ENCODE measurements at regions not wholly inside any gene's neighbourhood (a gene's known extent, or its start where the extent isn't known, plus 50 kb on each side); places are given as distances from the start of the nearest gene placed in this dataset.
"Not testable (repeated sequence)": the region's sequence is repeated elsewhere in the genome, so short reads cannot be mapped to it uniquely, and the experiment has no call there.

DNA sequence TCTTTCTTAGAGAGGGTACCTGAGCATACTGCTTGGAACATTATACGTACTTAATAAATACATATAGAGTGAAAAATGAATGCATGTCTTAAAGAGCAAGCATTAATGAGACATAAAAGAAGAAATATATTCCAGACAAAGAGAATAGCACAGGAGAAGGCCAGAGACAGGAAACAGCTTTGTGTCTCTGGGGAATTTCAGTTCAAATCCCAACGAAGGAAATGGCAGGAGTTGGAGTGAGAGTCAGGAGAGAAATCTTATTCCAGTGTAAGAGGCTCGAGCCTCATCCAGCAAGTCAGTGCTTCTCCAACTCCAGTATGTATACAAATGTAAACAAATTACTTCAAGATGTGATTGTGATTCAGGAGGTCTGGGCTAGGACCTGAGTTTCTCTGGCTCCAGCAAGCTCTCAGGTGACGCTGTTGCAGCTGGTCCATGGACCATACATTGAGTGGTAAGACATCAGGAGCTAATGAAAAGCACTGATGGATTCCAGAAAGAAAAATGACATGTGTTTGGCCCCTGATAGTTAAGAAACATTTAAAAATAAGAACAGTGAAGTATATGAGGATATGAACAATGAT is 108.2 kb downstream of the RAP2A start:
- Histone ChIP-seq H3K18ac (ENCODE audit: low read length) (no peak overlapping the region), H3K79me2 (ENCODE audit: control insufficient read depth, insufficient read depth, low read length) (no peaks in the 10 kb centered on the region), H3K4me1 (ENCODE audit: control insufficient read depth, low read depth, low read length) (no peaks in the 10 kb centered on the region), H2BK5ac (ENCODE audit: low read length) (no peak overlapping the region), H3K56ac (ENCODE audit: low read length) (no peak overlapping the region), H2BK15ac (replicated peaks; ENCODE audit: low read depth) (no peak overlapping the region), H3K23ac (ENCODE audit: low read length) (no peak overlapping the region), H3K9ac (ENCODE audit: low read length) (no peak overlapping the region), H3K79me1 (ENCODE audit: low read length) (no peaks in the 10 kb centered on the region), H3K4me2 (ENCODE audit: low read length) (no peak overlapping the region), H3K36me3 (ENCODE audit: control insufficient read depth, insufficient read depth, low read length) (no peaks in the 10 kb centered on the region), H3K27ac (ENCODE audit: low read depth, low read length) (no peak overlapping the region), H3K4ac (ENCODE audit: low read depth, low read length) (no peak overlapping the region), H3K4me3 (ENCODE audit: low read length) (no peak overlapping the region), H2AK5ac (ENCODE audit: low read length) (no peak overlapping the region), H3K27me3 (ENCODE audit: insufficient read depth, low read length, poor library complexity) (no peaks in the 10 kb centered on the region), H2BK120ac (ENCODE audit: low read depth, low read length) (no peak overlapping the region), H4K5ac (ENCODE audit: low read length) (no peak overlapping the region), H4K8ac (ENCODE audit: low read depth, low read length) (no peak overlapping the region)
- no peak for DNase-seq
- no CpG with 5 or more reads among the region's 4 CpGs for WGBS (ENCODE audit: extremely low coverage, insufficient coverage, low lambda C conversion rate)

DNA sequence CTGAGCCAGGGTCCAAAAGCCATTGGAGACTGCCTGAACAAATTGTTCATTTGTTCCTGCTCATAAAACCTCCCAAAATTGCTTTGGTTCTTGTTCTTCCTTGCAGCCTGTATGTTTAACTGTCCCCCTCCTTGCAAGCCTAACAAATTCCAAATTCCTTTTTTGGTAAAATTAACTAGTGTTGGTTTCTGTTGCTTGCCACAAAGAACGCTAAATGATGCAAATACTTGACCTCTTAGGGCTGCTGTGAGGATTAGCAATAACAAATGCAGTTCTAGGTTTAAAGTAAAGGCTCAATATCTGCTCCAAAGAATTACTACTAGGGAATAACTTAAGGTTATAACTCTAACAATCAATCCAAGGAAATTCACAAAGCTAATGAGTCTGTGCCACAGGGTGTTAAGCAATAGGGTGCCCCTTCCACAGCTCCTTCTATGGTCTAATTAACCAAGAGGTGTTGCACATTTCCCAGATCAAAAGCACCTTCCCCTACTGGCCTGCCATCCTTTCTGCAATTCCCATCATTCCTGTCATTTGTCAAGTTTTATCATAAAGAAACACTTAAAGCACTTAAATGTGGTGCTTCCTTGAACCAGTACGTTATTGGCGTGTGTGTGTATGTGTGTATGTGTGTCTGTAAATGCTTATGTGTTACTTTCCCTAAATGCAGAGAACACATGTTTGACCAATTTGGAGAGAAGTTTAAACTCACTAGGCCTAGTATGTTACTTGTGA is 110.2 kb downstream of the RAP2A start:
- H2AK5ac ChIP-seq (ENCODE audit: low read length) = no peak overlapping the region
- no CpG with 5 or more reads among the region's 3 CpGs for WGBS (ENCODE audit: extremely low coverage, insufficient coverage, low lambda C conversion rate)

GRCh38 chr13:97544971-97545499 is 111.1 kb downstream of the RAP2A start:
- not testable (repeated sequence) for H2BK5ac ChIP-seq (ENCODE audit: low read length)

More for the DNA sequence above, 110.2 kb downstream of the RAP2A start:
- no peak overlapping the region for H3K4me2 ChIP-seq (ENCODE audit: low read length)
- H3K79me2 ChIP-seq (ENCODE audit: control insufficient read depth, insufficient read depth, low read length) = no peaks in the 10 kb centered on the region
- no peak overlapping the region for H4K8ac ChIP-seq (ENCODE audit: low read depth, low read length)
- DNase-seq = no peak
- H3K79me1 ChIP-seq (ENCODE audit: low read length) = no peaks in the 10 kb centered on the region
- no peak overlapping the region for H3K27ac ChIP-seq (ENCODE audit: low read depth, low read length)
- no peak overlapping the region for H3K18ac ChIP-seq (ENCODE audit: low read length)
- no peak overlapping the region for H3K9ac ChIP-seq (ENCODE audit: low read length)
- H3K4me3 ChIP-seq (ENCODE audit: low read length) = no peak overlapping the region
- H3K4me1 ChIP-seq (ENCODE audit: control insufficient read depth, low read depth, low read length) = no peaks in the 10 kb centered on the region
- H3K23ac ChIP-seq (ENCODE audit: low read length) = no peak overlapping the region
- no peak overlapping the region for H3K4ac ChIP-seq (ENCODE audit: low read depth, low read length)
- no peak overlapping the region for H4K5ac ChIP-seq (ENCODE audit: low read length)
- H2BK5ac ChIP-seq (ENCODE audit: low read length) = no peak overlapping the region
- no peak overlapping the region for H3K56ac ChIP-seq (ENCODE audit: low read length)
- no peak overlapping the region for H2BK120ac ChIP-seq (ENCODE audit: low read depth, low read length)
- H3K27me3 ChIP-seq (ENCODE audit: insufficient read depth, low read length, poor library complexity) = no peaks in the 10 kb centered on the region
- no peaks in the 10 kb centered on the region for H3K36me3 ChIP-seq (ENCODE audit: control insufficient read depth, insufficient read depth, low read length)
- H2BK15ac ChIP-seq (replicated peaks; ENCODE audit: low read depth) = no peak overlapping the region

DNA sequence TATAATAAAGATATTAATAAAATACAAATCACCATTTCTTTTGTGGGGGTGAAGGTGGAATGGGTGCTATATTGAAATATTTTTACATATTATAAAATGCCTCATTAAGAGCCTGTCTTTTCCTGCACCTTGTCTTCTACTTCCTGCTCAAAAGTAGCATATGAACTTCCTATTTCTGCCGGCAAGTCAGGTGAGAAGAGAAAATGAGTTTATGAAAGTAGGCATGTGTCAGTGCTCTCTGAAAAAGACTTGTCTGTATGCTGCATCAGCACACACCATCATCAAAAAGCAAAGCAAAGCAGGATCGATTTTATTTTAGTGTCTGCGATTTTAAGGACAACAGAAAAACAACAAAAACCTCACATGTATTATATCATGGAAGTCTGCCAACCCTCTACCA is 114.2 kb downstream of the RAP2A start:
- Histone ChIP-seq H4K5ac (ENCODE audit: low read length) (no peak overlapping the region), H3K4ac (ENCODE audit: low read depth, low read length) (no peak overlapping the region), H3K27ac (ENCODE audit: low read depth, low read length) (no peak overlapping the region), H3K4me3 (ENCODE audit: low read length) (no peak overlapping the region), H2BK5ac (ENCODE audit: low read length) (no peak overlapping the region), H3K27me3 (ENCODE audit: insufficient read depth, low read length, poor library complexity) (no peaks in the 10 kb centered on the region), H3K79me2 (ENCODE audit: control insufficient read depth, insufficient read depth, low read length) (no peaks in the 10 kb centered on the region), H3K79me1 (ENCODE audit: low read length) (no peaks in the 10 kb centered on the region), H3K23ac (ENCODE audit: low read length) (no peak overlapping the region), H3K56ac (ENCODE audit: low read length) (no peak overlapping the region), H3K4me1 (ENCODE audit: control insufficient read depth, low read depth, low read length) (no peaks in the 10 kb centered on the region), H4K8ac (ENCODE audit: low read depth, low read length) (no peak overlapping the region), H3K36me3 (ENCODE audit: control insufficient read depth, insufficient read depth, low read length) (no peaks in the 10 kb centered on the region), H2BK15ac (replicated peaks; ENCODE audit: low read depth) (no peak overlapping the region), H3K9ac (ENCODE audit: low read length) (no peak overlapping the region), H3K4me2 (ENCODE audit: low read length) (no peak overlapping the region), H3K18ac (ENCODE audit: low read length) (no peak overlapping the region), H2BK120ac (ENCODE audit: low read depth, low read length) (no peak overlapping the region), H2AK5ac (ENCODE audit: low read length) (no peak overlapping the region)
- no peak for DNase-seq
- no CpG with 5 or more reads among the region's 3 CpGs for WGBS (ENCODE audit: extremely low coverage, insufficient coverage, low lambda C conversion rate)

More at GRCh38 chr13:97544971-97545499, 111.1 kb downstream of the RAP2A start:
- H3K36me3 ChIP-seq (ENCODE audit: control insufficient read depth, insufficient read depth, low read length); DNase-seq; H2BK15ac ChIP-seq (replicated peaks; ENCODE audit: low read depth); H3K4ac ChIP-seq (ENCODE audit: low read depth, low read length); H4K5ac ChIP-seq (ENCODE audit: low read length); H2BK120ac ChIP-seq (ENCODE audit: low read depth, low read length); H3K79me1 ChIP-seq (ENCODE audit: low read length); H3K56ac ChIP-seq (ENCODE audit: low read length); H3K23ac ChIP-seq (ENCODE audit: low read length); H3K79me2 ChIP-seq (ENCODE audit: control insufficient read depth, insufficient read depth, low read length); H3K18ac ChIP-seq (ENCODE audit: low read length); H3K4me2 ChIP-seq (ENCODE audit: low read length); H3K27me3 ChIP-seq (ENCODE audit: insufficient read depth, low read length, poor library complexity); H3K9ac ChIP-seq (ENCODE audit: low read length); H2AK5ac ChIP-seq (ENCODE audit: low read length); H4K8ac ChIP-seq (ENCODE audit: low read depth, low read length); H3K27ac ChIP-seq (ENCODE audit: low read depth, low read length); H3K4me1 ChIP-seq (ENCODE audit: control insufficient read depth, low read depth, low read length); H3K4me3 ChIP-seq (ENCODE audit: low read length): not testable (repeated sequence)
- WGBS (ENCODE audit: extremely low coverage, insufficient coverage, low lambda C conversion rate) = no CpG with 5 or more reads among the region's 25 CpGs

DNA sequence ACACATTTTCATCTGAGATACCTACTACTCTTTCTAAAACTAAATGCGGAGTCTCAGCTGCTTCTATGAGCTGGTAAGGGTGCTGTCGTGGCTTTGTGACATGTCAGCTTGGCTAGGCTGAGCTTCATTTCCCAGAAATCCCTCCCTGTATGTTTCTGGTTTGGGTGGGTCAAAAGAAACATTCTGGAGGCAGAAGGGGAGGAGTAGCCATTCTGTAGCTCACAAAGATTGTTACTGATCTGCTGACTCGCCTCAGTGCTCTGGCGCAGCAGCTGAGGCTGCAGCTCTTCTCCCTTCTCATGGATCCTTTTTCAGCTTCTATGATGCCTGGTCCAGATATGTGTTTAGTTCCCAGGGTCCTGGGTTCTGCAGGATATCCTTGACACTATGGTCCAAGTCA is 114.7 kb downstream of the RAP2A start:
- no peak overlapping the region for H3K18ac ChIP-seq (ENCODE audit: low read length)
- H4K5ac ChIP-seq (ENCODE audit: low read length) = no peak overlapping the region
- no peak overlapping the region for H2BK15ac ChIP-seq (replicated peaks; ENCODE audit: low read depth)
- H3K4me3 ChIP-seq (ENCODE audit: low read length) = no peak overlapping the region
- no peak overlapping the region for H2BK120ac ChIP-seq (ENCODE audit: low read depth, low read length)
- WGBS (ENCODE audit: extremely low coverage, insufficient coverage, low lambda C conversion rate) = no CpG with 5 or more reads among the region's 4 CpGs
- no peak overlapping the region for H4K8ac ChIP-seq (ENCODE audit: low read depth, low read length)
- H3K4me2 ChIP-seq (ENCODE audit: low read length) = no peak overlapping the region
- no peak overlapping the region for H2BK5ac ChIP-seq (ENCODE audit: low read length)
- no peak for DNase-seq
- H3K79me1 ChIP-seq (ENCODE audit: low read length) = no peaks in the 10 kb centered on the region
- H3K9ac ChIP-seq (ENCODE audit: low read length) = no peak overlapping the region
- H3K36me3 ChIP-seq (ENCODE audit: control insufficient read depth, insufficient read depth, low read length) = no peaks in the 10 kb centered on the region
- H3K4ac ChIP-seq (ENCODE audit: low read depth, low read length) = no peak overlapping the region
- no peak overlapping the region for H3K23ac ChIP-seq (ENCODE audit: low read length)
- H3K27me3 ChIP-seq (ENCODE audit: insufficient read depth, low read length, poor library complexity) = no peaks in the 10 kb centered on the region
- H3K79me2 ChIP-seq (ENCODE audit: control insufficient read depth, insufficient read depth, low read length) = no peaks in the 10 kb centered on the region
- H2AK5ac ChIP-seq (ENCODE audit: low read length) = no peak overlapping the region
- H3K4me1 ChIP-seq (ENCODE audit: control insufficient read depth, low read depth, low read length) = no peaks in the 10 kb centered on the region
- no peak overlapping the region for H3K27ac ChIP-seq (ENCODE audit: low read depth, low read length)
- no peak overlapping the region for H3K56ac ChIP-seq (ENCODE audit: low read length)

Data from mesendoderm (in vitro differentiated cells).